ENCODE measurements at regions not wholly inside any gene's neighbourhood (a gene's known extent, or its start where the extent isn't known, plus 50 kb on each side); places are given as distances from the start of the nearest gene placed in this dataset.

- TF ChIP-seq CTCF (conservative IDR thresholded peaks at IDR 0.05; ENCODE audit: low read length), result no peak
- TF ChIP-seq EZH2phosphoT487 (IDR thresholded peaks at IDR 0.05; ENCODE audit: borderline replicate concordance, low read depth, low read length), result no peak
Observed at GRCh38 chr11:10934293-10934860, 76.5 kb upstream of the ZBED5 start.

Measured in OCI-LY7 (cell line).